Hepatocyte (in vitro differentiated cells): ENCODE measurements at regions not wholly inside any gene's neighbourhood (a gene's known extent, or its start where the extent isn't known, plus 50 kb on each side); places are given as distances from the start of the nearest gene placed in this dataset.

ENCODE experiments used
- DNase-seq: peaks from one replicate; pipeline ENCODE4 v3.0.0-alpha.2; 2016; ENCODE audit warnings: low spot score
- H2AFZ ChIP-seq: fragments of 200-600 bp; sonication (generic); 2 replicates; pipeline ENCODE4 v1.6.0; 2016; ENCODE audit warnings: antibody characterized with exemption, mild to moderate bottlenecking
- H3K27ac ChIP-seq: fragments of 200-600 bp; sonication (generic); 2 replicates; pipeline ENCODE4 v1.5.1; 2016; ENCODE audit warnings: mild to moderate bottlenecking
- H3K27me3 ChIP-seq: fragments of 200-600 bp; sonication (generic); 2 replicates; pipeline ENCODE4 v1.6.1; 2016
- H3K36me3 ChIP-seq: fragments of 200-600 bp; sonication (generic); replicated peaks from 2 replicates; pipeline ENCODE4 v1.5.1; 2016; ENCODE audit warnings: low read depth; ENCODE audit not compliant: insufficient read depth
- H3K4me1 ChIP-seq: fragments of 200-600 bp; sonication (generic); 2 replicates; pipeline ENCODE4 v1.5.1; 2016; ENCODE audit warnings: mild to moderate bottlenecking, moderate library complexity; ENCODE audit not compliant: insufficient read depth
- H3K4me2 ChIP-seq: fragments of 200-600 bp; sonication (generic); 2 replicates; pipeline ENCODE4 v1.6.0; 2016
- H3K4me3 ChIP-seq: fragments of 200-600 bp; sonication (generic); 2 replicates; pipeline ENCODE4 v1.5.1; 2016; ENCODE audit warnings: mild to moderate bottlenecking
- H3K79me2 ChIP-seq: fragments of 200-600 bp; sonication (generic); 2 replicates; pipeline ENCODE4 v1.6.0; 2017; ENCODE audit warnings: mild to moderate bottlenecking
- H3K9me2 ChIP-seq: fragments of 200-600 bp; sonication (generic); replicated peaks from 2 replicates; pipeline ENCODE4 v1.6.0; 2017; ENCODE audit warnings: mild to moderate bottlenecking; ENCODE audit not compliant: insufficient read depth
- H3K9me3 ChIP-seq: fragments of 200-600 bp; sonication (generic); 2 replicates; pipeline ENCODE4 v1.5.1; 2016; ENCODE audit warnings: low read depth, mild to moderate bottlenecking
- H4K20me1 ChIP-seq: fragments of 200-600 bp; sonication (generic); 2 replicates; pipeline ENCODE4 v1.6.0; 2016; ENCODE audit warnings: mild to moderate bottlenecking; ENCODE audit not compliant: insufficient read depth, poor library complexity, severe bottlenecking
- CTCF ChIP-seq: fragments of 200-600 bp; sonication (generic); IDR thresholded peaks from 2 replicates; pipeline ENCODE4 v1.5.1; 2016; ENCODE audit warnings: antibody characterized with exemption, mild to moderate bottlenecking; ENCODE audit not compliant: poor library complexity
- EZH2 ChIP-seq: fragments of 200-600 bp; sonication (generic); IDR thresholded peaks from 2 replicates; pipeline ENCODE4 v1.6.1; 2016; ENCODE audit warnings: antibody characterized with exemption, mild to moderate bottlenecking, borderline replicate concordance
- EZH2phosphoT487 ChIP-seq: fragments of 200-600 bp; sonication (generic); IDR thresholded peaks from one replicate; pipeline ENCODE4 v1.6.1; 2018; ENCODE audit warnings: antibody characterized with exemption, mild to moderate bottlenecking, low read depth, moderate library complexity; ENCODE audit not compliant: unreplicated experiment, severe bottlenecking
- WGBS: methylation state at CpG from one replicate; pipeline ENCODE4 v1.1.6; 2016; ENCODE audit warnings: low lambda C conversion rate; ENCODE audit errors: missing lambda C conversion rate; 5-methylcytosine and 5-hydroxymethylcytosine counted together

DNA sequence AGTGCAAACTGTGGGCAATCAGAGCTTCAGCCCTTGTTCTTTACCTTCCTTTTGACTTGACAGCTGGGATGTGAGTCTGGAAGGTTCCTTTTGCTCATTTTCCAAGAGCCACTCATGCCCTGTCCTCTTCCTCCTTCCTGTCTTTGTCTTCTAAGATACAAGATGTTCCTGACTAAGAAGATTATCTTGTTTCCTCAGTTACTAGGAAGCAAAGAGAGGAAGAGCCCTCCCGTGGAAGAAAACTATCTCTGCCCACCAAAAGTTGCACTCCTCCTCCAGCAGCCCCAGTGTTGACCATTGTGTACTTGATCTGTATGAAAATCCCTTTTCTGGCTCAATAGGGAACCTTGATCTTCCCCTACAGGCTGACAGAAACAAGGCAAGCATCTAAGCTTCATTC lies 138.0 kb downstream of the C12orf75 start:
- TF ChIP-seq CTCF (no peak), EZH2phosphoT487 (no peak), EZH2 (no peak)
- no peak overlapping the region for H2AFZ ChIP-seq
- no peaks in the 10 kb centered on the region for H3K36me3 ChIP-seq
- no peaks in the 10 kb centered on the region for H3K27me3 ChIP-seq
- no peaks in the 10 kb centered on the region for H3K9me2 ChIP-seq
- DNase-seq, result no peak
- H3K4me2 ChIP-seq, result no peak overlapping the region
- H3K4me1 ChIP-seq, result peaks cover 3% of the 10 kb centered on the region
- no peak overlapping the region for H3K27ac ChIP-seq
- no peaks in the 10 kb centered on the region for H4K20me1 ChIP-seq
- WGBS, result 44% methylated on average over 1 of the region's 1 CpG
- no peaks in the 10 kb centered on the region for H3K9me3 ChIP-seq
- H3K4me3 ChIP-seq, result no peak overlapping the region
- H3K79me2 ChIP-seq, result no peaks in the 10 kb centered on the region

GRCh38 chr12:105469211-105469610 lies 138.7 kb downstream of the C12orf75 start:
- Histone ChIP-seq H3K27ac (no peak overlapping the region), H3K4me1 (peaks cover 3% of the 10 kb centered on the region), H3K27me3 (no peaks in the 10 kb centered on the region), H3K9me2 (no peaks in the 10 kb centered on the region), H4K20me1 (no peaks in the 10 kb centered on the region), H3K9me3 (no peaks in the 10 kb centered on the region), H3K79me2 (no peaks in the 10 kb centered on the region), H3K4me3 (no peak overlapping the region), H3K36me3 (no peaks in the 10 kb centered on the region), H2AFZ (no peak overlapping the region), H3K4me2 (no peak overlapping the region)
- WGBS, result 79% methylated on average over 5 of the region's 5 CpGs
- TF ChIP-seq EZH2 (no peak), EZH2phosphoT487 (no peak), CTCF (no peak)
- DNase-seq, result no peak

- H2AFZ ChIP-seq, result no peak overlapping the region
- DNase-seq, result no peak
- peaks cover 2% of the 10 kb centered on the region for H3K4me1 ChIP-seq
- H3K27ac ChIP-seq, result no peak overlapping the region
- H3K9me3 ChIP-seq, result no peaks in the 10 kb centered on the region
- no peak overlapping the region for H3K4me3 ChIP-seq
- H3K36me3 ChIP-seq, result no peaks in the 10 kb centered on the region
- no peaks in the 10 kb centered on the region for H3K79me2 ChIP-seq
- TF ChIP-seq EZH2phosphoT487 (no peak), CTCF (no peak), EZH2 (no peak)
- no peak overlapping the region for H3K4me2 ChIP-seq
- 76% methylated on average over 5 of the region's 5 CpGs for WGBS
- no peaks in the 10 kb centered on the region for H3K27me3 ChIP-seq
- no peaks in the 10 kb centered on the region for H3K9me2 ChIP-seq
- H4K20me1 ChIP-seq, result no peaks in the 10 kb centered on the region
Measured at GRCh38 chr12:105469701-105470100, 139.2 kb downstream of the C12orf75 start.

- Histone ChIP-seq H3K9me2 (no peaks in the 10 kb centered on the region), H3K9me3 (no peaks in the 10 kb centered on the region), H3K4me2 (no peak overlapping the region), H3K79me2 (no peaks in the 10 kb centered on the region), H4K20me1 (no peaks in the 10 kb centered on the region), H2AFZ (no peak overlapping the region), H3K4me1 (no peaks in the 10 kb centered on the region), H3K27ac (no peak overlapping the region), H3K36me3 (no peaks in the 10 kb centered on the region), H3K4me3 (no peak overlapping the region), H3K27me3 (no peaks in the 10 kb centered on the region)
- DNase-seq, result no peak
- no peak for TF ChIP-seq EZH2
- no peak for TF ChIP-seq EZH2phosphoT487
- TF ChIP-seq CTCF, result no peak
- WGBS, result 60% methylated on average over 2 of the region's 2 CpGs
Measured at GRCh38 chr12:105470102-105470501, 139.6 kb downstream of the C12orf75 start.
